LoVo (cell line): ENCODE measurements at regions not wholly inside any gene's neighbourhood (a gene's known extent, or its start where the extent isn't known, plus 50 kb on each side); places are given as distances from the start of the nearest gene placed in this dataset.
"Not testable (repeated sequence)": the region's sequence is repeated elsewhere in the genome, so short reads cannot be mapped to it uniquely, and the experiment has no call there.

ENCODE experiments used
- DNase-seq: peaks from one replicate; pipeline ENCODE4 v3.0.0-alpha.2; 2016; ENCODE audit warnings: low spot score

DNA sequence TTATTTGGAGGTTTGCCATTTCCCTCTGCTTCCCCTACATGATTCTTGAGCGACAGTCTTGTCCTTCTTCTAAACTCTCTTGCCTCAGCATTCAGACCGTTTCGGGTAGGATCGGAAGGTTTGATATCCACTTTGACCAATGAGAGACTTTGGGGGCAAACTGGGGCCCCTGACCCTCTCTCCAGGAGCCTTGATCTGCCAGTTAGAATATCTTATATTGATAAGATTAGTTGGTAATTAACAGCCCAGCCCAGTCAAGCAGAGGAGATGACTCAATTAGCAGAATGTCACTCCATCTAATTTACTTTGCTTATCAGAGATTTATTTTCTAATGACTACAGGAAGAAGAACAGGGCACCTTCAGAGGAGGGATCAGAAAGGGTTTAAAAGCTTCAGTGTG is 532.8 kb downstream of the XYLT1 start:
- DNase-seq: no peak

DNA sequence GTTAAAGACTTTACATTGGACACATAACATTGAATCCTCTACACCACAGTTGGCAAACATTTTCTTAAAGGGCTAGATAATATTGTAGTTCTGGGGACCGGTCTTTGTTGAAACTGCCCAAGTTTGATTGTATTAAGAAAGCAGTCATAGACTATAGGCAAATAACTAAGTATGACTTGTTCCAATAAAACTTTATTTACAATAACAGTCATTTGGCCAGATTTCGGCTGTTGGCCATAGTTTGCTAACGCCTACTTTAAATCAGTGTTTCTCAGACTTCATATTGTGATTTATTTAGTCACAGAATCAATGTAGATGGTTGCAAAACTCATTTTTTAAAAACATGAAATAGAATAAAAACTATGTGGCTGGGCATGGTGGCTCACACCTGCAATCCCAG is 531.8 kb downstream of the XYLT1 start:
- DNase-seq: no peak

DNA sequence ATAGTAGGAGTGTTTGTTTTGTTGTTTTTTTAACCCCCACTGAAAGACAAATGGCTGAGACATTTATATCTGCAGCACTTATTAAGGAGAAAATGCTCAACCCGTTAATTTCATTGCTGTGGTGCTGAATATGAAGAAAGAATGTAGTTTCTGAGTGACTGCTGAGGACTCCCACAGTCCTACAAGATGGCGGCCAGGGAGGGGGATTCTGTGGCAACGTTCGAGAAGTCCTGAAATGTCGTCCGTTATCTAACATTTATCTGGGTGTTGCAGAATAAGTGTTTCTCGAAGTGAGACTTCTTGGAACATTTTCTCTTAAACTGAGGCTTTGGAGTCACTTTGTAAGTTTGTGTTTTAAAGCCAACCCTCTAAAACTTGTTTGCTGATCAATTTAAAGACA is 530.4 kb downstream of the XYLT1 start:
- DNase-seq: no peak

DNA sequence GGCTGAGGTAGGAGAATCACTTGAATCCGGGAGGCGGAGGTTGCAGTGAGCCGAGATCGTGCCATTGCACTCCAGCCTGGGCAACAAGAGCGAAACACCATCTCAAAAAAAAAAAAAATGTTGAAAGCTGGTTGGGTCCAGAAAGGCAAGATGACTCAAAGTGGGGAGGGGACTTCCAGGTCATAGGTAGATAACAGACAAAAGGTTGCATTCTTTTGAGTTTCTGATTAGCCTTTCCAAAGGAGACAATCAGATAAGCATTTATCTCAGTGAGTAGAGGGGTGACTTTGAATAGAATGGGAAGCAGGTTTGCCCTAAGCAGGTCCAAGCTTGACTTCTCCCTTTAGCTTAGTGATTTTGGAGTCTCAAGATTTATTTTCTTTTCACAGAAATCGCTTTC is 527.9 kb downstream of the XYLT1 start:
- not testable (repeated sequence) for DNase-seq

DNA sequence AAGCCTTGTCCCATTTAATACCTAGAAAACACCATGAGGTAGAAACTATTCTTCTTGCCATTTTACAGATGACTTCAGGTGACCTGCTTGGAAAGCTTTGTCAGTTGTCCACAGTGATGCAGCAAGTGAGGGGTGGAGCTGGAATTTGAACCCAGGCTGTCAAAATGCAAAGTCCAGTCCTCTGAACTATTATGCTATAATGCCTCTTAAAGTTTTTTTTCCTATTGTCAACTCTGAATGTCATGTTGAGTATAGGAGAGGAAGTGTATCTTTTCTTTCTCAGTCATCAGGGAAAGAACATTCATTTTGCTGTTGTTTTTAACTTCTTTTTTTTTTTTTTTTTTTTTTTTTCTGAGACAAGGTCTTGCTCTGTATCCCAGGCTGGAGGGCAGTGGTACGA is 525.6 kb downstream of the XYLT1 start:
- DNase-seq: no peak

DNA sequence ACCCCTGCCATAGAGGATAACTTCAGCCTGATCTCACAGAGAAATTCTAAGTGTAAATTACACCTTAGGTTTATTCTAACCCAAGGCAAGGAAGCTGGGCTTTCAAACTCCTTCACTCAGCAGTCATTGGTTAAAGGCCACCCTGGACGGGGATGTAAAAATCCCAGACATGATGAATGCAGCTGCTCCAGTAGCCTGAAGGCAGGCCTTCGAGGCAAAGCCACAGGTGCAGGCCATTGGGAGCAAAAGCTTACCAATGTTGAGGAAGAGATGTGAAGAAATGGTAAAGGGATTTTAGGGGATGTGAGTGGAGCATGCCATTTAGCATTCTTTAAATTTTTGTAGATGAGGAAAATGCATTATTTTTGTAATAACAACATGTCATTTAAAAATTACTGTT is 514.4 kb downstream of the XYLT1 start:
- no peak for DNase-seq

DNA sequence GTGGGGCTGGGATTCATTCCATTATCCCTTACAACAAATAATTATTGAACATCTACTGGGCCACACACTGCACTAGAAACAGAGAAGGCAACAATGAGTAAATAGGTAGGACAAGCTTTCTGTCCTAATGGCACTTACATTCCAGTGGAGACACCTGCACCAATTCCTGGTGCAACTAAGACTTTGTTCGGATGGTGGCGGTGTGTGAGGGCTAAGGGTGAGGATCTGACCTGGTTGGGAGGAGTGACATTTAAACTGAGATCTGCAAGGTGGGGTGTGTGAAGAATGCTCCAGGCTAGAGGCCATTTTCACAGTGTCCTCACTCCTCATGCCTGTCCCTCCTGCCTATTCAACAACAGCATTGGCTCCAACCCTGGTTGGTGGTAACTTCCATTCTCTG is 510.0 kb downstream of the XYLT1 start:
- no peak for DNase-seq

DNA sequence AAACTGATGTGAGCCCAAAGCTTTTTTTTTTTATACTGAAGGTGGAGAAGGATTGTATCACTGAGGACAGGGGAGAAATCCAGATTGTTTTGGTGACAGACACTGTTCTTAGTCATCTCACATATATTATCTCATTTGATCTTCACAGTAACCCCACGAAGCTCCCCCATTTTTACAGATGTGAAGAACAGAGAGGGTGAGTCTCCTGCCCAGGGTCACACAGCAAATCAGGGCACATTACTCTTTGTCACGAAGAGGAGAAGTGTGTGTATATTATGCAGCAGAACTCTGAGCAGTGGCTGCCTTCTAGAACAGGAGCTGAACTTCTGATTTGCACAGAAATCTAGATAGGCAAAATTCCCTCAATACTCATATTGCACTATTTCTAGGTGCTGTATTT is 504.3 kb downstream of the XYLT1 start:
- DNase-seq: no peak

DNA sequence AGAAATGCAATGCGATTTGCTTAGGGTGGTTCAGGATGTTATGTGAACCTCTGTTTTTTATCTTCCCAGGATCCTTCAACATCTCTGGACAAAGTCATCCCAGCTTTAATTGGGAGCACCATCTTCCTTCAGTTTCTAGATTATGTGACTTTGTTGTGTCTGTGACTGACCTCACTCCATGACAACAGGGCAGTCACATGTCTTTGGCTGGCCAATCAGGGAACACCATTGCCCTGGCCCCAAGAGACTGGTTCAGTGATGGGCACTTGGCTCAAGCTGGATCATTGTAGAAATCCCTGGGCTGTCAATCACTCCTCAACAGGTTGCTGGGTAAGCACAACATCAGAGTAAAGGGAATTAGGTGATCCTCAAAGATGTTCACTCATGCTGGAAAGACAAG is 499.7 kb downstream of the XYLT1 start:
- no peak for DNase-seq

DNA sequence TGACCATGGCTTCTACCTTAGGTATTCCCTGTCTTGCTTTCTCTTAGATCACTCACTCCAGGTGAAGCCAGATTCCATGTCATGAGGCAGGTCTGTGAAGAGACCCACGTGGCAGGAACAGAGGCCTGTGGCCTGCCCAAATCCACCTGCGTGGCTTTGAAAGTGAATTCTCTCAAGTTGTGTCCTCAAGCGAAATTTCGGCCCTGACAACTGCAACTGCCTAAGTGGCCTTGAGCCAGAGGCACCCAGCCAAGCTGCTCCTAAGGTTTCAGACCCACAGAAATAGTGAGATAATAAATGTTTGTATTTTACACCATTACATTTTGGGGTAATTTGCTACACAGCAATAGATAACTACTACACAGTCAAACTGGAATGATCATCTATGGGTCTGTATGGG is 497.9 kb downstream of the XYLT1 start:
- DNase-seq: no peak

DNA sequence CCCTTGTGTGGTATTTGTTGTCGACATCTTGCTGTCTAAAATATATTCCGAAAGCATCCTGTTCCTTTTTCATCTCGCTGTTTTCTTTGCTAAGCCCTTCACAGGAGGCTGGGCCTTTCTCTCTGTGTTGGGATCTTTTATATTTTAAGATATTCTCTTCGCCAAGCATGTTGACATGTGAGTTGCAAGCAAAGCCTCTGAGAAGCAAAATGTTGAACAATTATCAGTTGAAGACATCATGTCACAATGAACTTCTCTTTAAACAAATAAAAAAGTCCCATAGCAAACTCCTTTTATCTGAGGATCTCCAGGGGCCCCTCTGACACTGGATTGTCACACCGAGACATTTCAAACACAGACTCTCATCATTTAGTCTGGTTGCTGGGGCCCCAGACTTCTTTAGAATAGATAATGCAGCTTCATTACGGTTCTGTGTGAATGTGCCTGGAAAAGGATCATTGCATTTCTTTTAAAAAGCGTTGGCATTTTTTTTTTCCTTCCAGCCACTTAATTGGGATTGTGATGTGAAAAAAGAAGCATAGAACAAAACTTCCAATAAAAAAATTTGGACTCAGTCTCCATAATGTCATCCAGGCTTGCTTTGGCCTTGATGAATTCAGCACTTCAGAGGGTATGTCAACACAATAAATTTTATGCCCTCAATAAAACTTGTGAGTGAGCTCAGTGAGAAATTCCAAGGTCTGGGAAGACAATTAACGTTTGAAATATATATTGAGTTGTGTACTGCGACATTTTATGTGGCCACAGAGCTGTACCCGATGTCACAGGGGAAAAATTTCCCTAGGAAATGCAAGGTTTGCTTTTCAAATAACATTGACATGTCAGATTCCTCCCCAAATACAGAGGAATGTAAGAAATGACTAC is 496.8 kb downstream of the XYLT1 start:
- DNase-seq: peak; percentile 3

DNA sequence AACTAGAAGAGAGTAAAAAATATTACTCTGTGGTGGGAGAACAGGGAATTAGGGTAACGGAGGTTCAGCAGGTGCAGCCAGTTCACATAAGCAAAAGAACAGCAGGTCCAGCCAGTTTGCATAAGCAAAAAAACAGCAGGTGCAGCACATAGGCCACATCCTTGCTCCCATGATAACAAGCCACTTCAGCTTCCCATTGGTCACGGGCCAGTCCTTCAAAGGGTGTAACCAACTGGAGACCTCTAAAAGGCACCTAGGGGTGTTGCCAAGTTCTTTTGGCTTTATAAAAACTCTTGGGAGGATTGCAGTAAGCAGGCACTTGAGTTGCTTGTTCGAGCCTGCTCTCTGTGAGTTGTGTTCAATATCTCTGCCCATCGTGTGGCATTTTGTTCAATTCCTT is 488.1 kb downstream of the XYLT1 start:
- no peak for DNase-seq

DNA sequence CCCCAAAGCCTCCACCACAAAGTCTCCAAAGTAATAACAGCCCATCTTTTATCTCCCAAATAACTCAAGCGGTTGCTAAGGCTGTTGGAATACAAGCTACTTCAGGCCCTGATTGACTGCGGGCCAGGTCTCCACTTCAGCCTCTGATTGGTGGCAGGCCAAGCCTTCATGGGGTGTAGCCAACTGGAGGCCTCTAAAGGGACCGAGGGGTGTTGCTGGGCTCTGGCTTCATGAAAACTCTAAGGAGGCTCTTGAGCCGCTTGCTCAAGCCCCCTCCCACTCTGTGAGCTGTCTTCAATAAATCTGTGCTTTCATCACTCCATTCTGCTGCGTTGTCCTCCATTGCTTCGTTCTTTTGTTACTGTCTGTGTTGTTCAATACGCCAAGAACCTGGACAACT is 487.2 kb downstream of the XYLT1 start:
- DNase-seq: no peak

DNA sequence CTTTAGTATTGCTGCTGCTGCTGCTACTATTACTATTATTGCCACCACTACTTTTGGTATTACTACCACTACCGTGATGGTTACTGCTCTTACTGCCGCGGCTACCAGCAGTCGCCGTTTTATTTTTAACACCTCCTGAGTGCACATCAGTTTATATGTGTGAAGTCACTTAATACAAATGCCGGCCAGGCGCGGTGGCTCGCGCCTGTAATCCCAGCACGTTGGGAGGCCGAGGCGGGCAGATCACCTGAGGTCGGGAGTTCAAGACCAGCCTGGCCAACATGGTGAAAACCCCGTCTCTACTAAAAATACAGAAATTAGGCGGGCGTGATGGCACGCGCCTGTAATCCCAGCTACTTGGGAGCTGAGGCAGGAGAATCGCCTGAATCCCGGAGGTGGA is 486.7 kb downstream of the XYLT1 start:
- DNase-seq: not testable (repeated sequence)

DNA sequence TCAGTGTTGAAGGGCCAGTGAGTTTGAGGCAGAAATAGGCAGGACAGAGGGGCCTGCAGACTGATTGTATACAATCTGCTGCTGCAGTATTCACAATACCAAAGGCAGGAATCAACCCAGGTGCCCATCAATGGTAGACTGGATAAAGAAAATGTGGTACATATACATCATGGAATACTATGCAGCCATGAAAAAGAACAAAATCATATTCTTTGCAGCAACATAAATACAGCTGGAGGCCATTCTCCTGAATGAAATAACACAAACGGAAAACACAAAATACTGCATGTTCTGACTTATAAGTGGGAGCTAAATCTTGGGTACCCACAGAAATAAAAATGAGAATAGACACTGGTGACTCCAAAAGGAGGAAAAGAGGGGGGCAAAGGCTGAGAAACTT is 485.1 kb downstream of the XYLT1 start:
- no peak for DNase-seq

DNA sequence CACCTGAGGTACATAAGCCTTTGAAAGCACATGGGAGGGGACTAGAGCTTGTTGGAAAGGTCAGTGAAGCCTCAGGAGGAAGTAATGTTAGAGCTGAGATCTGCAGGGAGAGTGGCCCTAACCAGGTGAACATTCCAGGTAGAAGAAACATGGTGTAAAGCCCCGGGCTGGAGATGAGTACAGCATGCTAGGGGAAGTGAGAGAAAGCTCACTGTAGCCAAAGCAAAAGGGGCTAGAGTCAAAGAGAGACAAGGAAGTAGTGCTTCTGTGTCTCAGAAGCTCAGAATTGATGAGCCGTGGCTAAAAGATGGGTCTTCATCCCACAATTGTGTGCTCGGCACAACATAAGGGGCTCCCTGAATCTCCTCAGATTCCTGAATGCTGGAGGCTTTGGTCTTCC is 481.8 kb downstream of the XYLT1 start:
- DNase-seq: no peak

DNA sequence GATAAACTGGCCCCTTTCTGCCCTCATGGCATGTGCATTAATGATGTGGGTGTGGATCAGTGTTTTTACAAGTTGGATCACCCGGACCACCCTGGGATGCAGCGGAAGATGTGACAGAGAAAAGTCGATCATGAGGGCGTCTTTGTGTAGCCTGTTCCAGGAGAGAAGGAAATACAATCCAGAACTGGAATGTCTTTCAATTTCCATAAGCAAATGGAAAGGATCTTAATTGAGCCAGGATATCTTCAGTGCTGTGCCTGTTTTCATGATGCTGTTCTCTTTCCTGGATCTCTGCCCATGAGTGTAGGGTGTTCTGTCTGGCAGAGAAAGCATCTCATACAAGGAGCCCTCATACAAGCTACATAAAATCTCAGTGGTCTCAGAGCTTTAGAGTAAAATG is 481.4 kb downstream of the XYLT1 start:
- no peak for DNase-seq

DNA sequence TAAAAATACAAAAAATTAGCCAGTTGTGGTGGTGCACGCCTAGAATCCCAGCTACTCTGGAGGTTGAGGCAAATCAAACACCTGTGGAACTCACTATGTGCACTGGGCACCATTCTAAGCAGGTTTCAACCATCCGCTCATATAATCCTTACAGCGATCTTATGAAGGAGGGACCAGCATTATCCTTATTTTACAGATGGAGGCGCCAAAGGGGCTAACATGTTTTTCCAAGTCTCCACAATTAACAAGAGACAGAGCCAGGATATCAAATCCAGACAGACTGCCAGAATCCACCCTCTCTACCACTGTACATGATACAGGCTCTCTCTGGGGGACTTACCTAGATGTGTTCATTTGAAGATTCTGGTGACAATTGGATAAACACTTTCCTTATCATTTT is 479.0 kb downstream of the XYLT1 start:
- no peak for DNase-seq

DNA sequence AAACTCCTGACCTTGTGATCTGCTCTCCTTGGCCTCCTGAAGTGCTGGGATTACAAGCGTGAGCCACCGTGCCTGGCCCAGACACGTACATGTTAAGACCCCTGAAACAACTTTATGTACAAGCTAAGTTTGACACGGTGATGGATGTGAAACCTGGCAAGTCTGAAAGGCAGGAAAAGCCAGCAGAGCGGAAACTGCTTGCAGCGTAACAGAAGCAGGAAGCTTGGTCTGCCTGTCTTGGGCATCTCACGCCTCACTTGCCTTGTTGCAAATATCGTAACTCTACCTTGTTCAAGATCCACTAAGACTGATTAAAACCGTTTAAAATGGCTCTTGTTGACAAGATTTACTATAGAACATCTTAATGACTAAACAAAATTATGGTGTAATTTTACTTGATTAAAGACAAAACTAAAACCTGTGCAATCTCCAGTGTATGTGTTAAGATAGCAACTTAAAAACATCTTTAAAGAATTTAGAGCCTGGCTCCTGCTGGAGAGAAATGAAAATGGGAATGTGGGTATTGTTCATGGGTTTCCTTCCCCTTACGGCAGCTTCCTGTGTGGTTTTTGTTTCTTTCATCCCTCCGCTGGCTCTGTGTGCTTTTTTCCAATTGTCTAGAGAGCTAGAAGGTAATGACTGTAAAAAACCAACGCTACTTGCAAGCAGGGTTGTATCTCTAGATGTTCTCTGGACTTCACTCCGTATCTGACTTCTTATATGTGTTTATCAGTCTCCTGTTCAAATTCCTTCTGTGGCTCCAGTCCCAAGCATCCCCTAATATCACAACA is 477.6 kb downstream of the XYLT1 start:
- DNase-seq: no peak

DNA sequence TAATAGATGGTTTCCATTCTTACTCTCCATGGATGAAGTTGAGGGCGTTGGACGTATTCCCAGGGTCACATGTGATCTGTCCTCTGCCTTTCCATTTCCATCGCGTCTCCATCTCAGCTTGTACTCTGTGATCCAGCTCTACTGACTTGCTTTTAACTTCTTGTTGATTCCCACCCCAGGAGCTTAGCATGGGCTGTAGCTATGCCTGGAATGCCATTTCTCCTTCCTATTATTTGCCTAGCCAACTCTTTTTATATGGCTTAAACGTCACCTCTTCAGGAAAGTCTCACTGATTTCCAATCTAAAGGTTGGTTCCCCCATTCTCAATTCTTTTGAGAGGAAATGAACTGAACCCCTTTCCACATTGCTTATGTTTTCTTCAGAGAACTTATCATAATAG is 475.9 kb downstream of the XYLT1 start:
- no peak for DNase-seq

DNA sequence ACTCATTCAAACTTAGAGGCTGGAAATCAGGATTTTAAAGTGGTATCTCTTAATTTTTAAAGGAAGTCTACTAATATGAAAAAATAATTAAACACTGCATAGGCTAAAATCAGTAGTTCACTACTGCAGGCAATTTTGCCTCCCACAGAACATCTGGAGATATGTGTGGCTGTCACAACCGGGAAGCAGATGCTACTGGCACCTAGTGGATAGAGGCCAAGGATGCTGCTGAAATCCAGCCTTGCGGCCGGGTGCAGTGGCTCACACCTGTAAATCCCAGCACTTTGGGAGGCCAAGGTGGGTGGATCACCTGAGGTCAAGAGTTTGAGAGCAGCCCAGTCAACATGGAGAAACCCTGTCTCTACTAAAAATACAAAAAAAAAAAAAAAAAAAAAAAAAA is 473.9 kb downstream of the XYLT1 start:
- no peak for DNase-seq

DNA sequence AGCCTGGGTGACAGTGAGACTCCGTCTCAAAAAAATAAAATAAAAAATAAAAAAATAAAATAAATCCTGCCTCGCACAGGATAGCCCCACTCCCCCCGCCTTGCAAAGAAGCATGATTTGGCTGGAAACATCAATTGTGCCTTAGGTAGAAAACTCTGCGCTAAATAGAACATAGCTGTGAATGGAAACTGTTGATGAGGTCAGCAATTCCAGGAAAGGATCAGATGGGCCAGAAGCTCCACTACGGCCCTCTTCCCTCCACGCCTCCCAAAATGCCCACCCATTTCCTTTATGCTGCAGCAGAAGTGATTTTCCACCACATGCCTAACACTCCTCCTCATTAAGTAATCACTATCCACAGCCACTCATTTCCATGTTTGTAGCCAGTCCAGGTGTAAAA is 473.4 kb downstream of the XYLT1 start:
- DNase-seq: no peak

DNA sequence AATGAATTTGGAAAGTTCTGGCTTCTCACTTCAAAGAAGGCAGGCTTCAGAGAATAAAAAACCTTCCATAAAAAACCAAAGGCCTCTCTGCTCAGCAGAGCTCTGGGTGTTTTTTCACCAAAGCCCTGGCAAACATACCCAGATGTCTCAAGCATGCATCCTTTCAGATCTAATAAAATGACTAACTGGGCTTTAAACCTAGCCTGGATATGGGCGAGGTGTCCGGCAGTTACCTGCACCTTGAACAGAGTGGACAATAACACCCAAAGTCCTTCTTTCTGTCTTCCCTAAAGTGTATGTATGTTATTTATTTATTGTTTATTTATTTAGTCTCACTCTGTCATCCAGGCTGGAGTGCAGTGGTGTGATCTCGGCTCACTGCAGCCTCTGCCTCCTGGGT is 469.3 kb downstream of the XYLT1 start:
- no peak for DNase-seq

DNA sequence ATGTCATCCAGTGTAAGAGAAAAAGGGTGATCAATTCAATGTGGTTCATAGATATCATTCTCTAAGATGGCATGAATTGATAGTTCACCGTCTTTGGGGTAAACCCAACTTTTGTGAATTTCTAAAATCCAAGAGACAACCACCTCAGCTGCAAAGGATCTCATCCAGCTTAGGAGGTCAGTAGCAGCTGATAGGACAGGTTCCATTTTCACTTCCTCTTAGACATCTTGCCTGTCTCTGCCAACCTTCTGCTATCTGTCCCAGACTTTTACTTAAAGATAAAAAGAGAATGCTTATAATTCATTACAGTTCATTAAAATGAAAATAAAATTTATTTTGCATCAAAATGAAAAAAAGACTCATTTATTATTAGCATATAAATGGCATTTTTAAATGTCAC is 468.2 kb downstream of the XYLT1 start:
- no peak for DNase-seq
